GM21786 (cell line): ENCODE measurements at regions not wholly inside any gene's neighbourhood (a gene's known extent, or its start where the extent isn't known, plus 50 kb on each side); places are given as distances from the start of the nearest gene placed in this dataset.

Experiments
- ATAC-seq: cut with Tn5 transposase; IDR thresholded peaks from one replicate; pipeline ENCODE4 v1.9.1; 2021; ENCODE audit not compliant: unreplicated experiment

GRCh38 chr14:22174412-22175277 lies 414.4 kb downstream of the DAD1 start:
- ATAC-seq, result no peak

- ATAC-seq, result no peak
These were observed 420.7 kb downstream of the DAD1 start for GRCh38 chr14:22168092-22168955.

- no peak for ATAC-seq
These were observed 424.4 kb downstream of the DAD1 start for GRCh38 chr14:22164616-22165015.

- ATAC-seq, result no peak
These were observed 426.0 kb downstream of the DAD1 start for GRCh38 chr14:22163051-22163450.

GRCh38 chr14:22159957-22160356 lies 429.1 kb downstream of the DAD1 start:
- ATAC-seq, result no peak

GRCh38 chr14:22159099-22159498 lies 429.9 kb downstream of the DAD1 start:
- ATAC-seq, result no peak

- ATAC-seq, result no peak
These were observed 430.5 kb downstream of the DAD1 start for GRCh38 chr14:22158560-22158959.

- no peak for ATAC-seq
These were observed 433.5 kb downstream of the DAD1 start for GRCh38 chr14:22155571-22155970.

GRCh38 chr14:22152903-22153302 lies 436.1 kb downstream of the DAD1 start:
- ATAC-seq, result no peak

GRCh38 chr14:22152161-22152870 lies 436.7 kb downstream of the DAD1 start:
- no peak for ATAC-seq

GRCh38 chr14:22151121-22151520 lies 437.9 kb downstream of the DAD1 start:
- no peak for ATAC-seq

- ATAC-seq, result no peak
These were observed 440.0 kb downstream of the DAD1 start for GRCh38 chr14:22149058-22149457.

GRCh38 chr14:22147716-22148115 lies 441.3 kb downstream of the DAD1 start:
- no peak for ATAC-seq

- ATAC-seq, result no peak
These were observed 445.7 kb downstream of the DAD1 start for GRCh38 chr14:22143363-22143762.

- no peak for ATAC-seq
These were observed 448.4 kb downstream of the DAD1 start for GRCh38 chr14:22140633-22141032.

- no peak for ATAC-seq
These were observed 457.1 kb downstream of the DAD1 start for GRCh38 chr14:22131749-22132476.

GRCh38 chr14:22124073-22124613 lies 450.5 kb upstream of the OR4E1 start:
- no peak for ATAC-seq

- ATAC-seq, result no peak
These were observed 449.4 kb upstream of the OR4E1 start for GRCh38 chr14:22122829-22123560.

GRCh38 chr14:22122227-22122818 lies 448.7 kb upstream of the OR4E1 start:
- no peak for ATAC-seq
